ENCODE measurements at regions not wholly inside any gene's neighbourhood (a gene's known extent, or its start where the extent isn't known, plus 50 kb on each side); places are given as distances from the start of the nearest gene placed in this dataset.
A peak's percentile ranks its signal among the peaks of the same experiment; 100 is the strongest.

DNA sequence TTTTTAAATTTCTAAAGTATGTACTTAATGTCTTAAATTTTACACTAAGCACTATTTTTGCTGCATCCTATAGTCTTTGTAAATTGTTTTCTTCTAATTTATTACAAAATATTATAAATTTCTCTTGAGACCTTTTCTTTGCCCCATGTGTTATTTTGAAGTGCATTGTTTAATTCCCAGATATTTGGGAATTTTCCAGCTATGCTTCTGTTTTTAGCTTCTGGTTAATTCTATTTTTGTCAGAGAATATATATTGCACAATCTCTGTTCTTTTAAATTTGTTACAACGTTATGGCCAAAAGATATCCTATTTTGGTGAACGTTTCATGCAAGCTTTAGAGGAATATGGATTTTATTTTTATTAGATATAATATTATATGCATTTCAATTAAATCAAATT lies 917.4 kb upstream of the MIR17HG start:
- DNase-seq: no peak
- Histone ChIP-seq H2BK20ac (ENCODE audit: low read depth, low read length) (no peak overlapping the region), H4K91ac (ENCODE audit: insufficient read depth, low read depth, low read length) (no peak overlapping the region), H3K9me1 (ENCODE audit: insufficient read depth, low read length) (no peaks in the 10 kb centered on the region), H2BK15ac (ENCODE audit: low read depth, low read length) (no peak overlapping the region), H3K79me1 (ENCODE audit: low read depth in 1 of 2, low read length in 2 of 2) (no peaks in the 10 kb centered on the region), H3K27me3 (ENCODE audit: control insufficient read depth, insufficient read depth, low read length) (no peaks in the 10 kb centered on the region; the same call in 1 of the 2 replicates), H2AK9ac (replicated peaks; ENCODE audit: low read depth, low read length, poor library complexity) (no peak overlapping the region), H4K5ac (ENCODE audit: low read depth, low read length) (no peak overlapping the region), H3K9ac (ENCODE audit: low read depth, low read length) (no peak overlapping the region), H3K4me1 (ENCODE audit: control insufficient read depth, insufficient read depth, low read length) (no peaks in the 10 kb centered on the region), H3K27ac (ENCODE audit: insufficient read depth, low read length) (no peak overlapping the region), H3K23ac (ENCODE audit: low read depth, low read length) (no peak overlapping the region), H2BK120ac (ENCODE audit: low read depth, low read length) (no peak overlapping the region), H3K14ac (replicated peaks; ENCODE audit: low read depth, low read length) (no peak overlapping the region), H4K8ac (ENCODE audit: low read depth in 2 of 2, low read length in 2 of 2) (no peak overlapping the region), H3K56ac (ENCODE audit: extremely low read depth, insufficient read depth, low read length) (no peak overlapping the region), H2AFZ (replicated peaks; ENCODE audit: low read length, poor library complexity) (no peak overlapping the region), H3K9me3 (ENCODE audit: control insufficient read depth, insufficient read depth, low read length) (no peaks in the 10 kb centered on the region), H3K4ac (ENCODE audit: low read depth, low read length) (no peak overlapping the region), H3K4me3 (ENCODE audit: insufficient read depth, low read depth, low read length) (no peak overlapping the region), H2BK5ac (ENCODE audit: low read depth, low read length, poor library complexity, severe bottlenecking) (no peak overlapping the region), H3K36me3 (ENCODE audit: control insufficient read depth, insufficient read depth, low read length) (no peaks in the 10 kb centered on the region), H4K20me1 (ENCODE audit: insufficient read depth, low read length) (no peaks in the 10 kb centered on the region), H2AK5ac (ENCODE audit: low read depth, low read length) (no peak overlapping the region), H3K18ac (ENCODE audit: low read depth, low read length) (no peak overlapping the region), H3K4me2 (ENCODE audit: low read depth, low read length) (no peak overlapping the region)
- dilution Hi-C loops (cut with HindIII; ENCODE audit: low sequenced_read_pairs, unreplicated experiment): no loop called here
- intact Hi-C loops (cut with micrococcal nuclease): loop anchor here (5.0 kb wide), 1 partner anchor 1467 kb away; no protein-coding TSS in a partner anchor
- ChIA-PET CTCF (no interaction called here), POLR2A (ENCODE audit: unreplicated experiment) (no interaction called here)
- no peak for ATAC-seq (ENCODE audit: low read depth)
- TF ChIP-seq CEBPB (IDR thresholded peaks at IDR 0.05; ENCODE audit: low read depth, low read length) (peak; percentile 76), ELK1 (IDR thresholded peaks at IDR 0.05; ENCODE audit: borderline replicate concordance, low read depth, low read length) (no peak)
- no TSS peak for BruUV-seq (replicated peaks)
- no CpG with 5 or more reads among the region's 2 CpGs for WGBS, 2 experiments (ENCODE audit: extremely low coverage in 2 of 2, insufficient read length in 1 of 2)
- in situ Hi-C loops (cut with MboI; ENCODE audit: low sequenced_read_pairs): no loop called here

Measured in IMR-90 (cell line).